IPS-NIHi11 (cell line): ENCODE measurements at regions not wholly inside any gene's neighbourhood (a gene's known extent, or its start where the extent isn't known, plus 50 kb on each side); places are given as distances from the start of the nearest gene placed in this dataset.
"Not testable (repeated sequence)": the region's sequence is repeated elsewhere in the genome, so short reads cannot be mapped to it uniquely, and the experiment has no call there.

Source experiments
- DNase-seq: peaks from one replicate; pipeline ENCODE4 v3.0.0; 2012; ENCODE audit warnings: mixed read lengths, low spot score

DNA sequence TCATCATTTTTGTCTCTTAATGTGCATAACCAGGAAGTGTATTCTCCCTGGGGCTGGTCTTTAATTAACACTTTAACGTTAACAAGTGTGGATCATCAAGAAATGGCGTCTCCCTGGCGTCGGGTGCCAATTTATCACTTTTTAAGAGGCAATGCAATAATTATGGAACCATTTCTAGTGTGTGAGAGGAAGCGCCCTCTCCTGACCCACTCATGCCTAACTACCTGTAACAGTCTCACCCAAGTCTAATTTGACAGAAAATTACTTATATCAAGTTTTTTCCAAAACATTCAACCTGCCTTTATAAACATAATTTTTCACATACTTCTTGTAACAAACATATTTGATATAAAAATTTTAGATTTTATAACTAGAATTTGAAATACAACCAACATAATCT is 905.3 kb upstream of the MDGA2 start:
- DNase-seq, result no peak

DNA sequence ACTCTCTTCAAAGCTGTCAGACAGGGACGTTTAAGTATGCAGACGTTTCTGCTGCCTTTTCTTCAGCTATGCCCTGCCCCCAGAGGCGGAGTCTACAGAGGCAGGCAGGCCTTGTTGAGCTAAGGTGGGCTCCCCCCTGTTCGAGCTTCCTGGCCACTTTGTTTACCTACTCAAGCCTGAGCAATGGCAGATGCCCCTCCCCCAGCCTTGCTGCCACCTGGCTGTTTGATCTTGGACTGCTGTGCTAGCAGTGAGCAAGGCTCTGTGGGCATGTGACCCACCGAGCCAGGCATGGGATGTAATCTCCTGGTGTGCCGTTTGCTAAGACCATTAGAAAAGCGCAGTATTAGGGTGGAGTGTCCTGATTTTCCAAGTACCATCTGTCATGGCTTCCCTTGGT is 900.4 kb upstream of the MDGA2 start:
- no peak for DNase-seq

DNA sequence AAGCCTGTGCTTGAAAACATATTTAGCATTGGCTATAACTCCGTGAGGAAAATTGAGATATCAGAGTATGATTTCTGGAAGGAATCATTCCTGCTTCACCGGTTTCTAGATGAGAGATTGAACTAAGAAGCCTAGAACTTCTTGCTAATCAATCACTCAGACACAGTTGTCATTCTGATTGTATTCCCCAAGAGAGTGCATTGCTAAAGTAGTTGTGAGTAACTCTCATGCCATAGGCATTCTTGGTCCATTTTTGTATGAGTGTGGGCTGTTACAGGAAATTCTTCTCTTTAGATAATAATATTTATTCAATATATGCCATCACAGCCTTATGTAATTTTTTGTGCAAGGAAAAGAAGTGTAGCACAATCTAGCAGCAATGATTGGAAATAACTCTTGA is 893.3 kb upstream of the MDGA2 start:
- no peak for DNase-seq

DNA sequence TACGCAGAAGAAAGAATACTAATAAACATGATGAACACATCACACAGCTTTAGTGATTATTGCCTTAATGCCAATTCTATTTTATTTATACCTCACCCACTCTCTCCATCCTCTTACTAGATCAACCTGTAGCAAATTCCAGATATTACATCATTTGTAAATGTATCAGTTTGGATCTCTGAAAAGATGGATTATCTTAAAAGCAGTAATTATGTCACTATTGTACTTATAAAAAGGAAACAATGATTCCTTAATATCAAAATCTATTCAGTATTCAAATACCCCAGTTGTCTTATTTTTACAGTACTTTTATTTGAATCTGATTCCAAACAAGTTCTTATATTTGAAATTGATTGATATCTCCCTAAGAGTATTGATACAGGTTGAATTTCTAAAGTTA is 892.8 kb upstream of the MDGA2 start:
- no peak for DNase-seq

DNA sequence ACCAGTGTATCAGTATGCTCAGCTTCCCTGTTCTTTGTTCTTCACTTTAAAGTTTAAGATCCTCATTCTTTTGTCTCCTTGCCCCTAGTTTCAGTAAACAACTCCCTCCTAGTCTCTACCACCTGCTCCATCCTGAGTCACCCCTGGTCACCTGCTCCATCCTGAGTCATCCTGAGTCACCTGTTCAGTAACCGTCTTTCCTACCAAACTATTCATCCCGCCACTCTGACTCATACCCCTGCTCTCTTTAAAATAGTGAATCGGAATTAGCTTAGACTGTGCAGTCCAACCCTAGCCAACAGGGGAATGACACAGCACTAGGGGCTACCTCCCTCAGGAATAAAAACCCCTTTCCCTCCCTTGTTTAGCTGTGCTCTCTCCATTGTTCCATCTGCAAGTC is 888.1 kb upstream of the MDGA2 start:
- no peak for DNase-seq

DNA sequence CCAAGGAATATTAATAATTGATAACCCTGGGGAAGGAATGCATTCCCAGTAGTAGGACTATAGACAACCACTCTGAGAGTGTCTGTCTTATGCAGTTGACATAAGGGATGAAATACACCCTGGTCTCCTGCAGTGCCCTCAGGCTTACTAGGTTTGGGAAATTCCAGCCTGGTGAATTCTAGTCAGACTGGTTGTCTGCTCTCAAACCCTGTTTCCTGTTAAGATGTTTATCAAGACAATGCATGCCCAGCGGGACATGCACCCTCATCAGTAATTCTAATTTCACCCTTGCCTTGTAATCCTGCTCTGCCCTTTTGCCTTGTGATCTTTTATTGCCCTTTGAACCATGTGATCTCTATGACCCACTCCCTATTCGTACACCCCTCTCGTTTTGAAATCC is 886.0 kb upstream of the MDGA2 start:
- not testable (repeated sequence) for DNase-seq

DNA sequence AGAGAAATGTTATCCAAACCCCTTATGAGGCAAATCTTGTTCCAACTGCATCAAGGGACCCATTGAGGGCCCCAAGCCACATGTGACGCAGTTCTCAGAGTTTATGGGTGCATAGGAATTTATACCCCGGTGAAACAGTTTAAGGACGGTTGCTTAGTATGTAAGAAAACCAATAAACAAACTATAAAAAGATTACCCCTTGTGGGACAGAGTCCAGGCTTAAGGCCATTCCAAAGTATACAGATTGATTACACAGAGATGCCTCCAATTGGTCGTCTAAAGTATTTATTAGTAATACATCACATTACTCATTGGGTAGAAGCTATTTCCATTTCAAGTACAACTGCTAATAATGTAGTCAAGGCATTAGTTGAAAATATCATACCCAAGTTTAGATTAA is 885.0 kb upstream of the MDGA2 start:
- DNase-seq, result no peak

DNA sequence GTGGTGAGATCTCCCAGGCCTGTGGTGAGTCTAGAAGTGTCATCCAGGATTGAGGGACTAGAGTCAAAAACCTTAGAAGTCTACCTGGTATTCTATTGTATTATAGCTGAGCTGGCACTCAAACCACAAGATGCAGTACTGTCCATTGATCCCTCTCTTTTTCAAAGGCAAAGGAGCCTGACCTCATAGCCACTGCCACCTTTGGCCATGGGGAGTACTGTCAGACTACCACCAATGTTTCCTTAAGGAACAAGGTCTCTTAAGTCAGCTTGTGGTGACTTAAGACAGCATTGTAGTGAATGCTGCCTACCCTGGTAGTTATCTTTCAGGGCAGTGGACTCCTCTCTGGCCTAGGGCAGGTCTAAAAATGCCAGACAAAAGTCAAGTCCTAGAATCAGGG is 878.0 kb upstream of the MDGA2 start:
- DNase-seq, result no peak

DNA sequence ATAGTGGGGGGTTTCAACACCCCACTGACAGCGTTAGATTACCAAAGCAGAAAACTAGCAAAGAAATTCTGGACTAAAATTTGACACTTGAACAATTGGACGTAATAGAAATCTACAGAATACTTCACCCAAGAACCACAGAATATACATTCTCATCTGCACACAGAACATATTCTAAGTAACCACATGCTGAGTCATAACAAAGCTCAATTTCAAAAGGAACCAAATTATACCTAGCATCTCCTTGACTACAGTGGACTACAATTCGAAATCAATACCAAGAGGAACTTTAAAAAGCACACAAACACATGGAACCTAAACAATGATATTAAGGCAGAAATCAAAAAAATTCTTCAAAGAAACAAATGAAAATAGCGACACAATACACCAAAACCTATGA is 871.6 kb upstream of the MDGA2 start:
- no peak for DNase-seq

DNA sequence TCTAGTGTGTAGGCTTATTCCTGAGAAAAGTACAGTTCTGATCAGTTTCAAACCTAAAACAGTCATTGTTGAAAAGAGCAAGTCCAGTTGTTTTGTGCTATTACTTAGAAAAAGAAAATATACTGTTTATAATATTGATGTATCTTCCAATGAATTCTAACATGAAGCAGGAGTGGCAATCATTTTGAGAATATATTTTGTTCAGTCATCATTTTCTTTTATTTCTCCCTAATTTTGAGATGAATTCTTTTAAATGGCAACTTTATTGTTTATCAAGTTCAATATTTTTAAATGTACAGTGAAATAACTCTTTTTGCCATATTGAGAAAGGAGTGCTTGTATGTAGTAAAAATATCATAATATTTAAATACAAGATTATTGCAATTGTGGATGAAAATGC is 862.2 kb upstream of the MDGA2 start:
- no peak for DNase-seq

DNA sequence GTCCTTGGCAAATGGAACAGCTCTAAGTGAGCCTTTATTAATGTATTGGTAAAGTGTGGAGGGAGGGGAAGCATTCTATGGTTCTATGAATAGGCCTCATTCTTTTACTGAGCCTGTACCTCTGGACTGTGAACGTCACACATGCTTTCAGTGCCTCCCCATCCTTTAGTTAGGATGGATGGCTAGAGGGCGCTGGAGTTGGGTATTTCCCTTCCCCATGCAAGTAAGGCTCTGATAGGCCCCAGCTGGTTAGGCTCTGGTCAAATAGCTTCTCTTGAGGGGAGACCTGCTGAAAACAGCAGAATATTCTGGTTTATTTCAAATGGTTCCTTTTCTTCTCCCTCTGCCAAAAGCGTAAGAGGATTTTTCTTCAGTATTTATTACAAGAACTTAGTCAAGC is 860.9 kb upstream of the MDGA2 start:
- peak; percentile 51 for DNase-seq

DNA sequence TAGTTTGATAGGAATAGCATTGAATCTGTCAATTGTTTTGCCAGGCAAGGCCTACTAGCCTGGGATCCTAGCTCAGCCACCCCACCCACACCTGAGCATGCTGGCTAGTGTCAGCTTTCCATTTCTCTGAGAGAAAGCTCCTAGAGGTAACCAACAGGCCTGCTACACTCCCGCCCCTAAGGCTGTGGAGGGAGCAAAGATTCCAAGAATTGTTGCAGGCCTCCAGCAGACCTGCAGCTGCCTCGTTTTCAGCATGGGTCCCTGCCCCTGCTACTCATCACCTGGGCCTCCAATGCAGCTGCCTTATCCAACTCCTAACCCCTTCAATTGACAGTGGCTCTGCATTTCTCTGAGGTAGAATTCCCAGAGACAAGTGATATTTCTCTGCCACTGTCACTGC is 852.4 kb upstream of the MDGA2 start:
- peak; percentile 4 for DNase-seq

DNA sequence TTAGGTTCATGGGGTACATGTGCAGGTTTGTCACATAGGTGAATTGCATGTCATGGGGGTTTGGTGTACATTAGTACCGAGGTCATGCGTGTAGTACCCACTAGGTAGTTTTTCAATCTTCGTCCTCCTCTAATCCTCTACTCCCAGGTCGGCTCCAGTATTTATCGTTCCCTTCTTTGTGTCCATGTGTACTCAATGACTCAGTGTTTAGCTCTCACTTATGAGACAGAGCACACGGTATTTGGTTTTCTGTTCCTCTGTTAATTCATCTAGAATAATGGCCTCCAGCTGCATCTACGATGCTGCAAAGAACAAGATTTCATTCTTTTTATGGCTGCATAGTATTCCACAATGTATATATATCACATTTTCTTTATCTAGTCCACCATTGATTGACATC is 850.9 kb upstream of the MDGA2 start:
- DNase-seq, result no peak

DNA sequence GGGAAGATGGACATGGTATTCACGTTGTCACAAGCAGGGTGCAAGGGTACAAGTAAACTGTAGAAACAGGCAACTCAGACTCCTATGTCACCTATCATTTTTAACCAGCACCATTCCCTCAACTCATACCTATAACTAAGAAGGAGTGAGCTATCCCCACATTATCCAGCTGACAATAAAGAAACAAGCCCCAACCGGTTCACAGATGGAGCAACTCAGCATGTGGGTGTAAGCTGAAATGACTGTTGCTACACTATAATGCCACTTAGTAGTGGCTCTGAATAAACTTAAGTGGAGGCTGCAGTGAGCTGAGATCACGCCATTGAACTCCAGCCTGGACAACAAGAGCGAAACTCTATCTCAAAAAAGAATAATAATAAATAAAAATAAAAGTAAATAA is 829.5 kb upstream of the MDGA2 start:
- no peak for DNase-seq

DNA sequence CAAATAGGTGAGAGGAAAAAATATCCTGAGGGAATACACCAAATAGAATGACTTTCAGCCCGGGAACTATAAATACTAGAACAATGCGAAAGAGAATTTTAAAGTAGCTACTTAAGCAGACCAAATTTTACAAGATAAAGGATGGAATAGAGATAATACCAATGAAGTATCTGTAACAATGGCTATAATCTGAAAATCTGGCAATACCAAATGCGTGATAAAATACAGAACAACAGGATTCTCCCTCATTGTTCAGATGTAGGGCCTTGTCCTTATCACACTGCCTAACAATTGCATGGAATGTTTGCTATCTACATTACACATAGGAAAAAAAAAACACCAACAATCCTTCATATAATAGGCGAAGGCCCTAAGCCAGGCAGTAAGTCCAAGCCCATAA is 815.4 kb upstream of the MDGA2 start:
- no peak for DNase-seq

DNA sequence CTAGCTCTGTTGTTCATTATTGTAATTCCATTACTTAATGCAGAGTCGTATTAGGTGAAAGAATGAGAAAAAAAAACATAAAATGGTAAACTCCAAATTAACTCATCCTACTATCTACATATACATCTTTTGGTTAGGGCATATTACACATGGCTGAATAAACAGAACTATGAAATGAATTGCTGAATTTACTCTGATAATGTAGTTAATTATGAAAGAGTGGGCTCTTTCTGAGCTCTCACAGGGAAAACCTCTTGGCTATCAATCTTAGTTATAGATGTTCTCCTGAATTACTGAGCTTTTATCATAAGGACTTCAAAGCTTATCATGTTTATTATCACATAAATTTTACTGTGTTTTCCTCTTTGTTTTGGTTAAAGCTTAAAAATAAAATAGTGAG is 798.5 kb upstream of the MDGA2 start:
- DNase-seq, result no peak

DNA sequence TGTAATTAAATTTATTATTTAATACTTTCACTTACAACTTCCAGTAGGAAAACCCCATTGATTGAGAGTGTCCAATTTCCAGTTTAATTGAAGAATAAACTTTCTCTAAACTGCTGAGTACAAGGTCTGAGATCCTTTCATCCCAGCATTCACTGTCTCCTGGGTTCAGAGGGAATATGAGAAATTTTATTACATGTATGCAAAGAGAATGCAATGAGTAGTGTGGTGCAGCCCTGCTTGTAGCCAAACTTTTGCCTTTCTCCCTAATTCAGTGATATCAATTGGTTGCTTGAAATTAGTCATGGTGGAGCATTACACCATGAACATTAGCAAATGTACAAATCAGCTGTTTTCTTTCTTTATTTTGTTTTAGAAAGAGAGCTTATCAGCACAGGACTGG is 780.6 kb upstream of the MDGA2 start:
- no peak for DNase-seq

DNA sequence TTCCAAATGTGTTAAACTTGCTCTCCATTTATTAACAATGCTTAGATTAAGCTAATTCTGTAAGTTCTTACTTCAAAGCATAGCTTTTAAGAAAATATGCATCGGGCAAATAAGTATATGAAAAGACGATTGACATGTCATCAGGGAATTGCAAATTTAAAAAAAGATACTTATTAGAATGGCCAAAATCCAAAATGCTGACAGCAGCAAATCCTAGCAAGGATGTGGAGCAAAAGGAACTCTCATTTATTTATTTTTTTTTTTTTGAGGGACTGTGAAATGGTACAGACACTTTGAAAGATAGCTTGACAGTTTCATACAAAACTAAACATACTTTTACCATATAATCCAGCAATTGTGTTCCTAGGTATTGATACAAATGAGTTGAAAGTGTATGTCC is 779.5 kb upstream of the MDGA2 start:
- DNase-seq, result no peak

DNA sequence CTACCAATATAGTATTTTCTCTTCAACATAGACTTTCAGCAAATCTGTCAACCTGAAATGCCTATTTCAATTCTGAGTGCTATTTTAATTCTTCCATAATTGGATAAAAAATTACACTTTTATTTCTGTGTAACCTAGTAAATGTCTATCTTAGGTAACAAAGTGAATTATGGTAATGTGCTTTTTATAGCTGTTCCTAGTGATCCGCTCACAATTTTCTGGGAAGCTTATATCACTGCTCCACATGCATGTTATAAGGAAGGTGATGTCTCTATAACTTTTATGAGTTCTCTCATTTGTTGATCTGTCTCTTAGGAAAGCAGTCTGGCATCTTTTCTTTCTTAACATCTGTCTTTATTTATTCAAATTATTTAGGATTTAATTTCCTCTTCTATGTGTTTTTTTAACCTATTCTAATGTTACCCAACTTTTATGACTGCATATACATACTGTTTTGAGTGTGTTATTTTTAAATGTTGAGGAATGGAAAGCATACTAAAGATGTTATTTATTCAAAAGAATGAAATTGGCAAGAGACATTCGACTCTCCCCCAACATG is 777.1 kb upstream of the MDGA2 start:
- DNase-seq, result no peak

DNA sequence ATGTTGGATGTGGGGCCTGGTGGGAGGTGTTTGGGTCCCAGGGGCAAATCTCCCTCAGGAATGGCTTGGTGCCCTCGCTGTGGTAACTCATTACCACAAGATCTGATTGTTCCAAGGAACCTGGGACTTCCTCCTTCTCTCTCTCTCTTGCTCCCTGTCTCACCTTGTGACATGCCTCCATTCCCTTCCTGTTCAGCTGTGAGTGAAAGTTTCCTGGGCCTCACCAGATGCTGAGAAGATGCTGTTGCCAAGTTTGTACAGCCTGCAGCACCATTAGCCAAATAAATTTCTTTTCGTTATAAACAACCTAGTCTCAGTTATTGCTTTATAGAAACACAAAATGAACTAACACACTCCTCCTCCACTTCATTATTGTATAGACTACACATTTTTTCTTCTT is 759.8 kb upstream of the MDGA2 start:
- DNase-seq, result no peak

DNA sequence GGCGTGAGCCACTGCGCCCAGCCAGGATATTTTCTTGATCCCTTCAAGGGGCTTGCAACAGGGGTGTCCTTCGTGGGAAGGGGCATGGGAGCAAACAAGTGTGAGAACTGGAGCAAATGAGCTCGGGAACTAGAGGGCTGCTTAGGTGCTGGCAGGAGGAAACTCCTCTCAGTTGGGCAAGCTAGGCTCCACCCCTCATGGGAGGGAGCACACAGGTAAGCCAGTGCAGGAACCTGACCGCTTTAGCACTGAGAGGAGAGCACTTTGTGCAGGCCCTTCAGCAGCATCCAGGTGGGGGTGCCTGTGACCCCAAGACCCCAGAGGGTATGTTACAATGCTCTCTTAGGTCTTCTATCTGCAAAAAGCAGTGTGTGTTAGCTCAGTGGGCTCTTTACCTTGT is 755.4 kb upstream of the MDGA2 start:
- DNase-seq, result no peak

DNA sequence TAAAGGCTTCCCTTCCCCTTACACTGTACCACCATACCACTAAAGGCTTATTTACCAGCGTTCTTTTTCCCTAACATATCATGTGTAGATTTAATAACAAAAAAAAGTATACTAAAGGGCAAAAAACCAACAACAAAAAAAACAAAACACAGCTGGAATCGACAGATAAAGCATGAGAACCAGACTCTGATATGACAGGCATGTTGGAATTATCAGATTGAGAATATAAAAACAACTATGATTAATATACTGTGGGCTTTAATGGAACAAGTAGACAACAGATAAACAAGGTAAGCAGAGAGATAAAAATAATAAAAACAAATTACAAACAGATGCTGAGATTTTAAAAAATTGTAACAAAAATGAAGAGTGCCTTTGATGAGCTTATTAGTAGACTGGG is 754.1 kb upstream of the MDGA2 start:
- DNase-seq, result no peak

DNA sequence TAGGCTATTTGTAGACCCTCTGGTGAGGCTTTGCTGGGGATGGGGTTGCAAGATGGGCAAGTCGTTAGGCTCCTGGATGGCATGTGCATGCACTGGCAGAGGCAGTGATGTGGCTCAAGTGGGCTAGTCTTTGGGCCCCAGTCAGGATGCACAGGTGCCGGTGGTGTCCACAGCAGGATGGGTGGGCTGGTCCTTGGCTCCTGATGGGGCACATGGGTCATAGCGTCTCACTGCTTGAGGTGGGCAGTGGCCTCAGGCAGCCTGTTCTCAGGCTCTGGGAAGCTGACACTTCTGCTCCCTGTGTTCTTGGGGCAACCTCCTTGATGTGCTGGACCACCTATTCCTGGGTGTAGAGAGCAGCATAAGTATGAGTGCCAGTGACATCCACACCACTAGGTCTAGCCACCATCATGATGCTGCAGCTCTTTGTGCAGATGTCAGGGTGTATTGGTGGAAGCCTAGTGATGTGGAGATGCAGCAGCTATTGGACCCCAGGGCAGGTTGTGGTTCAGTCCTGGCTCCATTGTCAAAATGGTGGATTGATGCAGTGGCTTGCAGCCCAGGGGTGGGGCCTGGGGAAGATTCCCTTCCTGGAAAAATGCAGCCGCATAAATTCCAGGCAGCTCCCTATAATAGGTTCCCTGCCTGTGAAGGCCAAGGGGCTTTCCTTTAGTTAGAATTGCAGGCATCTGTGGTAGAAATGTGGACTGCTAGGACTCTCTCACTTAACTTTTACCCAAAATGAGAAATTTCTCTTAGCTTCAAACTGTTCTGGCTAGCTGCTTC is 742.5 kb upstream of the MDGA2 start:
- no peak for DNase-seq

DNA sequence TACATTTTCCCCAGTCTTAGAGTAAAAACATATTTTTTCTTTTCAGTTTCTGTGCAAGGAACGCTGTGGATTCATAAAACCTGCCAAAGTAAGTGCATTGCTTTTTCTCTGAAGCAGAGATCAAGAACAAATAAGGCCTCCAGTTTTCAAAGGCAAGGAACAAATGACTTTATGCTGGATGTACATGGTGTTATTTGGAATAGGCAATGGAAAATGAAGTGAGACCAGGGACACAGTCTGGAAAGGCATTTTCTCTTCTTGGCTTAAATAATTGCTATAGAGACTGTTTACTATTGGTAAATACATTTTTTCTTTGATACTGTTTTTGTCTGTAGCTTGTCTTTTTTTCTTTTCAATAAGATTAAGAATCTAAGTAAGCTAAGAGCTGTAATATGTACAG is 725.9 kb upstream of the MDGA2 start:
- DNase-seq, result no peak
